Sigmoid colon (tissue), 6 donors: ENCODE measurements at regions not wholly inside any gene's neighbourhood (a gene's known extent, or its start where the extent isn't known, plus 50 kb on each side); places are given as distances from the start of the nearest gene placed in this dataset.
"Not testable (repeated sequence)": the region's sequence is repeated elsewhere in the genome, so short reads cannot be mapped to it uniquely, and the experiment has no call there.

ENCODE experiments used
- DNase-seq: peaks from one replicate; pipeline ENCODE4 v3.0.0-alpha.2; 2019
- H3K27ac ChIP-seq, 4 donors: fragments of 200-600 bp; sonication (generic); one replicate each; pipeline ENCODE4 v1.5.1; 2016 to 2019; ENCODE audit warnings: mild to moderate bottlenecking in 1 of 4
- H3K27me3 ChIP-seq, 3 donors: fragments of 200-600 bp; sonication (generic); one replicate each; pipeline ENCODE4 v1.5.1; 2019; ENCODE audit warnings: mild to moderate bottlenecking in 1 of 3
- H3K36me3 ChIP-seq, 4 donors: fragments of 200-600 bp; sonication (generic); one replicate each; pipeline ENCODE4 v1.5.1; 2016 to 2019
- H3K4me1 ChIP-seq, 4 donors: fragments of 200-600 bp; sonication (generic); one replicate each; pipeline ENCODE4 v1.5.1; 2017 to 2019
- H3K4me3 ChIP-seq, 4 donors: fragments of 200-600 bp; sonication (generic); one replicate each; pipeline ENCODE4 v1.5.1; 2017 to 2019; ENCODE audit warnings: mild to moderate bottlenecking in 2 of 4, moderate library complexity in 1 of 4
- H3K9me3 ChIP-seq, 4 donors: fragments of 200-600 bp in 3 of 4; sonication (generic) in 3 of 4; one replicate each; pipeline versions ENCODE4 v1.5.1 to v1.6.1; 2013 to 2019
- CTCF ChIP-seq, 4 experiments: fragments of 450-650 bp in 3 of 4; fragments of 200-600 bp in 1 of 4; IDR thresholded peaks; one replicate each; pipeline ENCODE4 v1.5.1; 2016 to 2019; ENCODE audit warnings: antibody characterized with exemption in 4 of 4, mild to moderate bottlenecking in 3 of 4, moderate library complexity in 2 of 4
- EP300 ChIP-seq, 4 donors: sonication (generic); formaldehyde crosslinking; IDR thresholded peaks; one replicate each; pipeline ENCODE4 v1.6.1; 2017; ENCODE audit warnings: antibody characterized with exemption in 4 of 4
- POLR2A ChIP-seq, 2 donors: fragments of 450-650 bp; IDR thresholded peaks; one replicate each; pipeline ENCODE4 v1.6.1; 2016; ENCODE audit warnings: antibody characterized with exemption in 2 of 2, mild to moderate bottlenecking in 2 of 2, moderate library complexity in 2 of 2
- POLR2AphosphoS5 ChIP-seq, 4 donors: sonication (generic); formaldehyde crosslinking; IDR thresholded peaks; one replicate each; pipeline ENCODE4 v1.6.1; 2017; ENCODE audit warnings: antibody characterized with exemption in 4 of 4
- WGBS, 2 donors: extraction: QIAGEN DNeasy Blood & Tissue Kit; methylation state at CpG; one replicate each; pipeline ENCODE4 v1.1.7; 2013; 5-methylcytosine and 5-hydroxymethylcytosine counted together
- intact Hi-C: fragments of 100-400 bp; cut with DNase I; formaldehyde crosslinking; loops from one replicate; pipeline ENCODE4 v1.15.1; 2023
- donor health status: healthy with polysubstance abuse.
- donor health status: healthy.

DNA sequence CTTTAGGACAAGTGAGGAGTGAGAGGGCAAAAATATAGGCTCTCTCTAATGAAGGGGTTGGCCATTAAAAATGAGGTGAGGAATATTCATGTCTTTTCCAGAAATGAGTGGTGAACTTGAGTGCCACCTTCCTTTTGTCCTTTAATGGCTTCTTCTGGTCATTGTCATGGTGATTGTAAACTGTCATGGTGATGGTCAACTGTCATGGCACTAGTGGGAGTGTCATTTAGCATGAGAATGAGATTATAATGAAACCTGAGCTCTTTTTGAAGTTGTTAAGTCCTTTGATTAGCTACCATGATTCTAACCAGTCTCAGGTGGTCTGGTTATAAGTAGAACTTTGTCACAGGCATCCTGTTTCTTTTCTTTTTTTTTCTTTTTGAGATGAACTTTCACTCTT lies 524.4 kb downstream of the NEBL start:
- no peaks in the 10 kb centered on the region for H3K4me1 ChIP-seq
- no peak overlapping the region for H3K4me3 ChIP-seq
- H3K27me3 ChIP-seq: no peaks in the 10 kb centered on the region
- no peak for DNase-seq
- intact Hi-C loops: no loop called here
- no peaks in the 10 kb centered on the region for H3K9me3 ChIP-seq
- TF ChIP-seq POLR2A (IDR thresholded peaks at IDR 0.05) (no peak), CTCF (IDR thresholded peaks at IDR 0.05) (no peak), EP300 (IDR thresholded peaks at IDR 0.05) (no peak), POLR2AphosphoS5 (IDR thresholded peaks at IDR 0.05) (no peak)
- H3K27ac ChIP-seq: no peak overlapping the region
- H3K36me3 ChIP-seq: no peaks in the 10 kb centered on the region

GRCh38 chr10:20370977-20371533 lies 526.1 kb downstream of the NEBL start:
- H3K9me3 ChIP-seq, H3K36me3 ChIP-seq, intact Hi-C loops, DNase-seq, H3K27ac ChIP-seq, H3K4me1 ChIP-seq, H3K27me3 ChIP-seq, H3K4me3 ChIP-seq: not testable (repeated sequence)
- WGBS, 2 donors: 88 to 94% methylated on average over 7 of the region's 7 CpGs

GRCh38 chr10:20369863-20370736 lies 527.0 kb downstream of the NEBL start:
- intact Hi-C loops: no loop called here
- H3K36me3 ChIP-seq: no peaks in the 10 kb centered on the region
- H3K27me3 ChIP-seq: no peaks in the 10 kb centered on the region
- H3K4me1 ChIP-seq: no peaks in the 10 kb centered on the region
- H3K9me3 ChIP-seq: no peaks in the 10 kb centered on the region
- no peak for DNase-seq
- 58 to 68% methylated on average over 9 of the region's 9 CpGs for WGBS, 2 donors
- H3K4me3 ChIP-seq: no peak overlapping the region
- no peak overlapping the region for H3K27ac ChIP-seq
- TF ChIP-seq EP300 (IDR thresholded peaks at IDR 0.05) (no peak), POLR2AphosphoS5 (IDR thresholded peaks at IDR 0.05) (no peak), CTCF (IDR thresholded peaks at IDR 0.05) (no peak), POLR2A (IDR thresholded peaks at IDR 0.05) (no peak)

DNA sequence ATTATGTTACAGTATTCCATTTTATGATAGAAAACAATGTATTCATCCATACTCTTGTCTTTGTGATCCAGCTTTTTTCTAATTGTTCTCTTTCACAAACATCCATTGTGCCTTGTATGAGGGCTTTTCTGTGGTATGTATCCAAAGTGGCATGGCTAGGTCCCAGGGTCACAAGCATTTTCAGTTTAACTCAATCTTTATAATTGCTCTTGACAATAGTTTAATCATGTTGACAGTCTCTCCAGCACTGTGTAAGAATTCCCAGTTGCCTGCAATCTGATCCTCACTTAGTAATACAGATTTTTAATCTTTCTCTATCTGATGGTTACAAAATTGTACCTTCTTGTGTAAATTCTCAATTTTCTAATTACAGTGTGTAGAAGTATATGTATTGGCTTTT lies 533.4 kb downstream of the NEBL start:
- Histone ChIP-seq H3K27ac (no peak overlapping the region), H3K36me3 (no peaks in the 10 kb centered on the region), H3K9me3 (no peaks in the 10 kb centered on the region), H3K27me3 (no peaks in the 10 kb centered on the region), H3K4me1 (no peaks in the 10 kb centered on the region), H3K4me3 (no peak overlapping the region)
- intact Hi-C loops: no loop called here
- no peak for TF ChIP-seq POLR2A (IDR thresholded peaks at IDR 0.05)
- TF ChIP-seq EP300 (IDR thresholded peaks at IDR 0.05): no peak
- no peak for TF ChIP-seq POLR2AphosphoS5 (IDR thresholded peaks at IDR 0.05)
- no peak for TF ChIP-seq CTCF (IDR thresholded peaks at IDR 0.05)
- DNase-seq: no peak

DNA sequence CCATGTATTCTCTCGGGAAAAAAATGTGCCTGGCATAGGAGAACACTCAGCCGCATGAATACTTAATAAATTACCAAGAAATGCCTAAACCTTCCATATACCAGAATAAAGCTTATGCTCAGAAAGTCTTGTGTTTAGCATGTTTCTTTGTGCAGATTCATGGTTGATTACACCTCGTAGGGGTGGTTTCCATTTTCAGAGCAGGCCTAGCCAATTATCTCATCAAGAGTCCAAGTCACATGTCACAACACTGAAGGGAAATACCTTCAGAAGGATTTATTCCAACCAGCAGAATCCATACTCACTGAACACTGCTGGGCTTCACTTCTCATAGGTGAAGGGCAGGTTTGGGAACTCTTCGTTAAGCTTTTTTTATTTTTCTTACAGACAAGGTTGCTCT lies 539.7 kb downstream of the PLXDC2 start:
- DNase-seq: no peak
- intact Hi-C loops: no loop called here
- 67 to 90% methylated on average over 4 of the region's 4 CpGs for WGBS, 2 donors

More for the DNA sequence above, 539.7 kb downstream of the PLXDC2 start:
- no peaks in the 10 kb centered on the region for H3K4me1 ChIP-seq
- no peak overlapping the region for H3K4me3 ChIP-seq
- no peaks in the 10 kb centered on the region for H3K27me3 ChIP-seq
- no peaks in the 10 kb centered on the region for H3K36me3 ChIP-seq
- TF ChIP-seq CTCF (IDR thresholded peaks at IDR 0.05) (no peak), POLR2A (IDR thresholded peaks at IDR 0.05) (no peak), EP300 (IDR thresholded peaks at IDR 0.05) (no peak), POLR2AphosphoS5 (IDR thresholded peaks at IDR 0.05) (no peak)
- H3K9me3 ChIP-seq: no peaks in the 10 kb centered on the region
- H3K27ac ChIP-seq: no peak overlapping the region
